ENCODE measurements at regions not wholly inside any gene's neighbourhood (a gene's known extent, or its start where the extent isn't known, plus 50 kb on each side); places are given as distances from the start of the nearest gene placed in this dataset.

DNA sequence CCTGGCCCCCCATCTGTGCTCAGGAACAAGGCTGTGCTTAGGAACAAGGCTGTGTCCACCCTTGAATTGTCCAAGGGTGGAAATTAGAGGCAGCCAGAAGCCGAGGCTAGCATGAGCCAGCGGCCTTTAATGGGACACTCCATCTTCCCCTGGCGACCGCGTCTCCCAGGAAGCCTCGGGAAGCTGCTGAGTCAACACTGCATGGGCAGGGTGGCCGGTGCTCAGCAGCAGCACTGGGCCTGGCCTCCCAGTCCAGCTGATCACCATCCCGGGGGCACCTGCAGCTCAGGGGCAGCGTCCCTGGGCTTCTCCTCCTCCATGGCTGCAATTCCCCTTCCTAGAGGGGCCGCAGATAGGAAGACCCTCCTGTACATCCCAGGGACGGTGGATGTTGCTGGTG is 180.8 kb downstream of the ENGASE start:
- TF ChIP-seq, protein P1, sequence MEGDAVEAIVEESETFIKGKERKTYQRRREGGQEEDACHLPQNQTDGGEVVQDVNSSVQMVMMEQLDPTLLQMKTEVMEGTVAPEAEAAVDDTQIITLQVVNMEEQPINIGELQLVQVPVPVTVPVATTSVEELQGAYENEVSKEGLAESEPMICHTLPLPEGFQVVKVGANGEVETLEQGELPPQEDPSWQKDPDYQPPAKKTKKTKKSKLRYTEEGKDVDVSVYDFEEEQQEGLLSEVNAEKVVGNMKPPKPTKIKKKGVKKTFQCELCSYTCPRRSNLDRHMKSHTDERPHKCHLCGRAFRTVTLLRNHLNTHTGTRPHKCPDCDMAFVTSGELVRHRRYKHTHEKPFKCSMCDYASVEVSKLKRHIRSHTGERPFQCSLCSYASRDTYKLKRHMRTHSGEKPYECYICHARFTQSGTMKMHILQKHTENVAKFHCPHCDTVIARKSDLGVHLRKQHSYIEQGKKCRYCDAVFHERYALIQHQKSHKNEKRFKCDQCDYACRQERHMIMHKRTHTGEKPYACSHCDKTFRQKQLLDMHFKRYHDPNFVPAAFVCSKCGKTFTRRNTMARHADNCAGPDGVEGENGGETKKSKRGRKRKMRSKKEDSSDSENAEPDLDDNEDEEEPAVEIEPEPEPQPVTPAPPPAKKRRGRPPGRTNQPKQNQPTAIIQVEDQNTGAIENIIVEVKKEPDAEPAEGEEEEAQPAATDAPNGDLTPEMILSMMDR (IDR thresholded peaks at IDR 0.05): no peak
- TF ChIP-seq POLR2A (IDR thresholded peaks at IDR 0.05): no peak

All from body of pancreas (tissue), 4 donors.